ENCODE measurements at regions not wholly inside any gene's neighbourhood (a gene's known extent, or its start where the extent isn't known, plus 50 kb on each side); places are given as distances from the start of the nearest gene placed in this dataset.
A peak's percentile ranks its signal among the peaks of the same experiment; 100 is the strongest.

- TF ChIP-seq TCF3 (IDR thresholded peaks at IDR 0.05; ENCODE audit: borderline replicate concordance, insufficient read depth, low read depth, low read length): no peak
- no peak for TF ChIP-seq HDGF (IDR thresholded peaks at IDR 0.05)
- TF ChIP-seq IKZF2 (IDR thresholded peaks at IDR 0.05): no peak
- TF ChIP-seq IRF4 (IDR thresholded peaks at IDR 0.05; ENCODE audit: low read depth, low read length): no peak
- TF ChIP-seq SIX5 (IDR thresholded peaks at IDR 0.05; ENCODE audit: low read depth, low read length, severe bottlenecking): no peak
Observed at GRCh38 chr3:147652651-147653366, 243.6 kb downstream of the ZIC1 start (continued).

- ChIA-PET POLR2A (interaction anchor here (1.2 to 1.5 kb wide), 2 partner anchors 9 to 34 kb away, joined by 3 to 7 read pairs; no protein-coding TSS in a partner anchor), RAD21 (ENCODE audit: unreplicated experiment) (interaction anchor here (0.9 to 1.4 kb wide), 5 partner anchors 9 to 425 kb away, joined by 3 to 4 read pairs (median 3); no protein-coding TSS in a partner anchor), SMC1A (ENCODE audit: uncharacterized antibody, unreplicated experiment) (interaction anchor here (0.5 to 2.1 kb wide), 13 partner anchors 9 to 1294 kb away, joined by 3 to 12 read pairs (median 3); no protein-coding TSS in a partner anchor), CTCF (interaction anchor here (1.0 to 1.5 kb wide), 3 partner anchors 9 to 59 kb away, joined by 3 to 5 read pairs (median 3); no protein-coding TSS in a partner anchor)
- no peaks in the 10 kb centered on the region for H3K4me1 ChIP-seq (ENCODE audit: control insufficient read depth, insufficient read depth, low read length)
- no peak overlapping the region for H3K27ac ChIP-seq (ENCODE audit: control insufficient read depth, insufficient read depth)
- no peaks in the 10 kb centered on the region for H3K79me2 ChIP-seq (ENCODE audit: control insufficient read depth, insufficient read depth, low read length)
- ATAC-seq (peak; percentile 39), FAIRE-seq (no peak), DNase-seq (ENCODE audit: low read depth, low spot score) (no peak)
- in situ Hi-C loops (cut with MboI) (no loop called here), intact Hi-C loops (cut with micrococcal nuclease; ENCODE audit: unreplicated experiment) (no loop called here)
- no peak overlapping the region for H3K4me3 ChIP-seq
- no peak for TF ChIP-seq CEBPB (IDR thresholded peaks at IDR 0.05; ENCODE audit: borderline replicate concordance in 1 of 2, low read depth in 2 of 2, low read length in 2 of 2)
- no peak overlapping the region for H3K4me2 ChIP-seq (ENCODE audit: control insufficient read depth, insufficient read depth)
- WGBS (ENCODE audit: insufficient coverage, insufficient replicate concordance, low lambda C conversion rate, missing lambda C conversion rate): 46% methylated on average over 1 of the region's 1 CpG
- no peaks in the 10 kb centered on the region for H3K9me3 ChIP-seq (replicated peaks; ENCODE audit: control insufficient read depth, insufficient read depth, low read length)
- H4K20me1 ChIP-seq (ENCODE audit: control insufficient read depth, insufficient read depth): no peaks in the 10 kb centered on the region
- H3K36me3 ChIP-seq (ENCODE audit: control insufficient read depth in 2 of 2, insufficient read depth in 2 of 2, low read length in 1 of 2): no peaks in the 10 kb centered on the region
- BruUV-seq (replicated peaks): no TSS peak
- H3K27me3 ChIP-seq (replicated peaks in 1 of 2; ENCODE audit: control insufficient read depth in 2 of 2, insufficient read depth in 2 of 2, low read length in 1 of 2): no peaks in the 10 kb centered on the region
- H3K9ac ChIP-seq (ENCODE audit: control insufficient read depth, insufficient read depth, low read length): no peak overlapping the region
- H2AFZ ChIP-seq (ENCODE audit: control insufficient read depth, low read depth, low read length): no peak overlapping the region
Observed at GRCh38 chr3:147653367-147653923, 244.3 kb downstream of the ZIC1 start.
